Endothelial cell of umbilical vein (primary cell): ENCODE measurements at regions not wholly inside any gene's neighbourhood (a gene's known extent, or its start where the extent isn't known, plus 50 kb on each side); places are given as distances from the start of the nearest gene placed in this dataset.
"Not testable (repeated sequence)": the region's sequence is repeated elsewhere in the genome, so short reads cannot be mapped to it uniquely, and the experiment has no call there.

Source experiments
- BruUV-seq: library from RNA; stranded (reverse); fragments of 400-500 nt; replicated peaks from 2 replicates; lab custom pipeline; 2021; lab: Mats Ljungman, UMichigan
- CTCF ChIA-PET: fragments of 300-600, 350-600 bp; sonication (Branson Sonifier 250); formaldehyde crosslinking; loops from one replicate; lab custom pipeline; 2021; ENCODE audit warnings: antibody characterized with exemption, inconsistent platforms; lab: Charles Lee
- POLR2A ChIA-PET: fragments of 300-600, 350-600 bp; sonication (Branson Sonifier 250); formaldehyde crosslinking; loops from one replicate; lab custom pipeline; 2021; ENCODE audit warnings: antibody characterized with exemption, inconsistent platforms; lab: Charles Lee
- DNase-seq: peaks from one replicate; pipeline ENCODE4 v3.0.0-alpha.2; 2011; ENCODE audit warnings: low read depth, low spot score
- FAIRE-seq: peaks from 2 replicates; lab custom pipeline; 2011; peaks lifted over from hg19 to GRCh38; lab: Jason Lieb, UNC
- H2AFZ ChIP-seq: 2 replicates; pipeline ENCODE4 v1.6.0; 2012; ENCODE audit warnings: low read depth, low read length, control low read depth, inconsistent platforms
- H3K27ac ChIP-seq: 2 replicates; pipeline ENCODE4 v1.5.1; 2011; ENCODE audit warnings: low read depth, mild to moderate bottlenecking, control low read depth, low read length, moderate library complexity; ENCODE audit not compliant: insufficient read depth
- H3K27me3 ChIP-seq, 2 experiments: 2 replicates each; pipeline versions ENCODE4 v1.6.0 to v1.6.1; 2011; ENCODE audit warnings: low read length in 2 of 2, mixed read lengths in 1 of 2; ENCODE audit not compliant: control insufficient read depth in 2 of 2, insufficient read depth in 2 of 2
- H3K36me3 ChIP-seq, 2 experiments: 2 replicates in 1 of 2; 3 replicates in 1 of 2; pipeline ENCODE4 v1.5.1; 2011; ENCODE audit warnings: low read length in 2 of 2, mild to moderate bottlenecking in 1 of 2, moderate library complexity in 1 of 2; ENCODE audit not compliant: control insufficient read depth in 2 of 2, insufficient read depth in 2 of 2; ENCODE audit errors: extremely low read depth in 1 of 2
- H3K4me1 ChIP-seq: 3 replicates; pipeline ENCODE4 v1.5.1; 2011; ENCODE audit warnings: mild to moderate bottlenecking, low read length; ENCODE audit not compliant: control insufficient read depth, insufficient read depth; ENCODE audit errors: extremely low read depth
- H3K4me2 ChIP-seq: 2 replicates; pipeline ENCODE4 v1.6.1; 2011; ENCODE audit warnings: low read length, control low read depth, mixed read lengths; ENCODE audit not compliant: insufficient read depth
- H3K4me3 ChIP-seq, 3 experiments: fragments of 200-600 bp in 1 of 3; sonication (generic), shearing (Covaris generic) in 1 of 3; replicated peaks in 1 of 3; 2 replicates each; pipeline ENCODE4 v1.5.1; 2011 to 2016; ENCODE audit warnings: control low read depth in 3 of 3, low read length in 3 of 3, mild to moderate bottlenecking in 2 of 3, inconsistent platforms in 1 of 3, low read depth in 1 of 3, moderate library complexity in 1 of 3; ENCODE audit not compliant: insufficient read depth in 1 of 3
- H3K79me2 ChIP-seq: 2 replicates; pipeline ENCODE4 v1.6.0; 2012; ENCODE audit warnings: low read length, inconsistent platforms; ENCODE audit not compliant: control insufficient read depth, insufficient read depth
- H3K9ac ChIP-seq: replicated peaks from 2 replicates; pipeline ENCODE3; 2011; ENCODE audit warnings: low read length, control low read depth; ENCODE audit not compliant: insufficient read depth; ENCODE audit errors: extremely low read depth
- H3K9me1 ChIP-seq: replicated peaks from 3 replicates; pipeline ENCODE4 v1.6.0; 2011; ENCODE audit warnings: mild to moderate bottlenecking, low read length; ENCODE audit not compliant: control insufficient read depth, insufficient read depth; ENCODE audit errors: extremely low read depth
- H3K9me3 ChIP-seq: replicated peaks from 2 replicates; pipeline ENCODE4 v1.5.1; 2012; ENCODE audit warnings: low read length, inconsistent platforms; ENCODE audit not compliant: control insufficient read depth, insufficient read depth
- H4K20me1 ChIP-seq: replicated peaks from 2 replicates; pipeline ENCODE3; 2011; ENCODE audit warnings: mild to moderate bottlenecking, low read length; ENCODE audit not compliant: control insufficient read depth, insufficient read depth; ENCODE audit errors: extremely low read depth
- CTCF ChIP-seq, 2 donors: IDR thresholded peaks; 1 replicate in 1 of 2; 2 replicates in 1 of 2; pipeline ENCODE4 v1.5.1; 2011; ENCODE audit warnings: low read length in 2 of 2, mild to moderate bottlenecking in 2 of 2, moderate library complexity in 2 of 2, control low read depth in 1 of 2, inconsistent platforms in 1 of 2, low read depth in 1 of 2; ENCODE audit not compliant: insufficient read depth in 1 of 2; ENCODE audit errors: extremely low read depth in 1 of 2
- EZH2 ChIP-seq: IDR thresholded peaks from 2 replicates; pipeline ENCODE4 v1.6.1; 2012; ENCODE audit warnings: borderline replicate concordance, low read depth, mild to moderate bottlenecking, moderate library complexity, low read length, inconsistent platforms; ENCODE audit not compliant: severe bottlenecking
- FOS ChIP-seq: IDR thresholded peaks from 2 replicates; pipeline ENCODE4 v1.6.1; 2011; ENCODE audit warnings: mild to moderate bottlenecking, low read length, moderate library complexity, borderline replicate concordance; ENCODE audit not compliant: insufficient read depth
- GATA2 ChIP-seq: IDR thresholded peaks from 2 replicates; pipeline ENCODE4 v1.7.0; 2011; ENCODE audit warnings: low read depth, mild to moderate bottlenecking, moderate library complexity, mixed read lengths, low read length; ENCODE audit not compliant: insufficient read length, insufficient read depth
- JUN ChIP-seq: IDR thresholded peaks from 2 replicates; pipeline ENCODE4 v1.6.1; 2011; ENCODE audit warnings: borderline replicate concordance, low read depth; ENCODE audit not compliant: insufficient read length, insufficient read depth
- MAX ChIP-seq: IDR thresholded peaks from 2 replicates; pipeline ENCODE4 v1.6.1; 2011; ENCODE audit not compliant: insufficient read depth, insufficient read length
- MYC ChIP-seq: IDR thresholded peaks from one replicate; pipeline ENCODE4 v1.6.1; 2011; ENCODE audit warnings: mild to moderate bottlenecking, low read depth, low read length
- POLR2A ChIP-seq: IDR thresholded peaks from 2 replicates; pipeline ENCODE4 v1.6.1; 2012; ENCODE audit warnings: low read depth, mild to moderate bottlenecking, control low read depth, low read length
- POLR2AphosphoS5 ChIP-seq: IDR thresholded peaks from 2 replicates; pipeline ENCODE4 v1.6.1; 2012; ENCODE audit warnings: low read depth, mild to moderate bottlenecking, control low read depth, low read length, moderate library complexity; ENCODE audit not compliant: insufficient read depth
- dilution Hi-C: fragments of 300-500 bp; cut with MboI; formaldehyde crosslinking; loops from one replicate; pipeline ENCODE4 v1.15.0; 2019; ENCODE audit warnings: low sequenced_read_pairs; ENCODE audit not compliant: extremely low pct_ligation_motif_present
- intact Hi-C: fragments of 100-400 bp; cut with micrococcal nuclease; formaldehyde crosslinking; loops from one replicate; pipeline ENCODE4 v1.10.0; 2022

DNA sequence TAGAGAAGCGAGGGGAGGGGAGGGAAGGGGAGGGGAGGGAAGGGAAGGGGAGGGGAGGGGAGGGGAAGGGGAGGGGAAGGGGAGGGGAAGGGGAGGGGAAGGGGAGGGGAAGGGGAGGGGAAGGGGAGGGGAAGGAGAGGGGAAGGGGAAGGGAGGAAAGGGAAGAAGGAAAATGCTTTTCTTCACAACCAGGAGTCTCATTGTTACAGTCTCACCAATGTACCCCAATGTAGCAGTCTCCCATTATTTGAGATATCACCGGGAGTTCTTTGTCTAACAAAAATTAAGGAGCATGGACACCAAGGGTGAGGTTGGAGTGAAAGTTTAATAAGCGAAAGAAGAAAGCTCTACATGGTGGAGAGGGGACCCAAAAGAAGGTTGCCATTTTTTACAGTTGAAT, 1148.0 kb upstream of the ACVR2A start:
- H3K9me1 ChIP-seq, POLR2A ChIA-PET, H3K4me1 ChIP-seq, H3K36me3 ChIP-seq, H4K20me1 ChIP-seq, H3K9me3 ChIP-seq, H2AFZ ChIP-seq, FAIRE-seq, H3K79me2 ChIP-seq, H3K9ac ChIP-seq, H3K27me3 ChIP-seq, intact Hi-C loops, H3K27ac ChIP-seq, H3K4me3 ChIP-seq, CTCF ChIA-PET, H3K4me2 ChIP-seq, DNase-seq, dilution Hi-C loops, BruUV-seq: not testable (repeated sequence)

- ChIA-PET CTCF (no interaction called here), POLR2A (no interaction called here)
- Histone ChIP-seq H3K9me1 (no peaks in the 10 kb centered on the region), H3K27me3 (no peaks in the 10 kb centered on the region), H3K9ac (no peak overlapping the region), H3K27ac (no peak overlapping the region), H3K9me3 (no peaks in the 10 kb centered on the region), H3K4me1 (no peaks in the 10 kb centered on the region), H3K4me3 (no peak overlapping the region), H4K20me1 (no peaks in the 10 kb centered on the region), H2AFZ (no peak overlapping the region), H3K4me2 (no peak overlapping the region), H3K36me3 (no peaks in the 10 kb centered on the region), H3K79me2 (no peaks in the 10 kb centered on the region)
- intact Hi-C loops (no loop called here), dilution Hi-C loops (no loop called here)
- no peak for TF ChIP-seq MAX
- TF ChIP-seq MYC, result no peak
- no peak for TF ChIP-seq FOS
- no peak for TF ChIP-seq EZH2
- TF ChIP-seq CTCF (IDR thresholded peaks at IDR 0.05; ENCODE audit: extremely low read depth in 1 of 2, insufficient read depth in 1 of 2, low read depth in 1 of 2, low read length in 2 of 2), result no peak
- no peak for TF ChIP-seq GATA2
- TF ChIP-seq POLR2A, result no peak
- no peak for TF ChIP-seq POLR2AphosphoS5
- no peak for TF ChIP-seq JUN
- no TSS peak for BruUV-seq
- FAIRE-seq (no peak), DNase-seq (no peak)
Measured at GRCh38 chr2:146681991-146682390, 1162.8 kb upstream of the ACVR2A start.
